ENCODE measurements at regions not wholly inside any gene's neighbourhood (a gene's known extent, or its start where the extent isn't known, plus 50 kb on each side); places are given as distances from the start of the nearest gene placed in this dataset.

DNA sequence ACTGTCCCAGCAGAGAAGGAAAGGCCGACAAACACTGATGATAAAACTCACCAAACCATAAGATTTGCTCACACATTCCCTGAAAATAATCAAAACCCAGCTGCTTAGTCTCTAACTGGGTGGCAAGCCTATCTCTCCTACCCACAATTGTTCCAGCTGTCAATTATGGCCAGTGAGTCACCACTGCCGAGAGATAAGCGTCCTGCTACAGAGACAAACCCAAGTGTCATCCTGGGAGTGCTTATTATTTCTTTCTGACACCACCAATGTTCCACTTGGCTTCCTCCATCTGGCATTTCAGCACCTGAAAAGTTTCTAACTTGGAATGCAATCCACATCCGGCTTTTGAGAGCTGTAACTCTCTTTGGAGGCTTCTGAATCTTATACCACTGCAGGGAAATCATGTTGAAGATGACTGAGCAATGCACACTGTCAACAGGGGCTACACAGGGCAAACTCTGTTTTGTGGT is 51.5 kb upstream of the VAV3 start:
- DNase-seq (ENCODE audit: low read depth, low spot score) = no peak
- no peaks in the 10 kb centered on the region for H3K9me3 ChIP-seq (ENCODE audit: control insufficient read depth in 1 of 2, insufficient read depth in 1 of 2, low read depth in 1 of 2, low read length in 2 of 2)
- no peak overlapping the region for H3K27ac ChIP-seq (ENCODE audit: low read depth, low read length)
- H4K20me1 ChIP-seq (ENCODE audit: insufficient read depth) = no peaks in the 10 kb centered on the region
- BruUV-seq (replicated peaks) = no TSS peak
- intact Hi-C loops (cut with micrococcal nuclease) = no loop called here
- ChIA-PET POLR2A (no interaction called here), RAD21 (ENCODE audit: low non-redundant PET in 1 of 2, low total read pairs in 2 of 2, uncharacterized antibody in 2 of 2, unreplicated experiment in 2 of 2) (no interaction called here), CTCF (no interaction called here)
- no peak overlapping the region for H3K4me3 ChIP-seq (replicated peaks in 1 of 2; ENCODE audit: low read depth in 1 of 2, low read length in 2 of 2)
- no peaks in the 10 kb centered on the region for H3K79me2 ChIP-seq (ENCODE audit: insufficient read depth, low read length)
- H3K9ac ChIP-seq (ENCODE audit: low read length) = no peak overlapping the region
- H3K4me2 ChIP-seq (ENCODE audit: low read length) = no peak overlapping the region
- H2AFZ ChIP-seq (ENCODE audit: low read depth, low read length, poor library complexity, severe bottlenecking) = no peak overlapping the region
- no peaks in the 10 kb centered on the region for H3K9me2 ChIP-seq (ENCODE audit: insufficient read depth)
- no peak for ATAC-seq
- TF ChIP-seq ZFX (IDR thresholded peaks at IDR 0.05) = no peak
- no peak for TF ChIP-seq ZNF274 (IDR thresholded peaks at IDR 0.05; ENCODE audit: low read depth, low read length)
- no peak for TF ChIP-seq ELF1 (IDR thresholded peaks at IDR 0.05; ENCODE audit: borderline replicate concordance, low read depth)
- TF ChIP-seq CEBPB (IDR thresholded peaks at IDR 0.05; ENCODE audit: low read depth) = no peak
- no peak for TF ChIP-seq ZBTB33 (IDR thresholded peaks at IDR 0.05; ENCODE audit: extremely low read depth, insufficient replicate concordance, low read length)
- no peak for TF ChIP-seq FOSL1 (IDR thresholded peaks at IDR 0.05; ENCODE audit: low read depth)
- no peak for TF ChIP-seq YY1 (IDR thresholded peaks at IDR 0.05; ENCODE audit: extremely low read depth, insufficient replicate concordance, low read depth, low read length)
- no peak for TF ChIP-seq MAX (IDR thresholded peaks at IDR 0.05)
- TF ChIP-seq, protein P1, sequence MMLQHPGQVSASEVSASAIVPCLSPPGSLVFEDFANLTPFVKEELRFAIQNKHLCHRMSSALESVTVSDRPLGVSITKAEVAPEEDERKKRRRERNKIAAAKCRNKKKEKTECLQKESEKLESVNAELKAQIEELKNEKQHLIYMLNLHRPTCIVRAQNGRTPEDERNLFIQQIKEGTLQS (IDR thresholded peaks at IDR 0.05) = no peak
- no peak for TF ChIP-seq POLR2AphosphoS5 (IDR thresholded peaks at IDR 0.05; ENCODE audit: low read depth, low read length)
- no peak for TF ChIP-seq EZH2phosphoT487 (IDR thresholded peaks at IDR 0.05; ENCODE audit: borderline replicate concordance)
- no peaks in the 10 kb centered on the region for H3K36me3 ChIP-seq (ENCODE audit: control insufficient read depth in 1 of 2, insufficient read depth in 2 of 2, low read length in 2 of 2)
- peaks cover 12% of the 10 kb centered on the region; the same call in 1 of the 2 replicates for H3K27me3 ChIP-seq (ENCODE audit: insufficient read depth, low read length)
- no peaks in the 10 kb centered on the region for H3K4me1 ChIP-seq (ENCODE audit: control insufficient read depth in 1 of 2, insufficient read depth in 2 of 2, low read length in 2 of 2)

Measured in HCT116 (cell line).